ENCODE measurements at regions not wholly inside any gene's neighbourhood (a gene's known extent, or its start where the extent isn't known, plus 50 kb on each side); places are given as distances from the start of the nearest gene placed in this dataset.

DNA sequence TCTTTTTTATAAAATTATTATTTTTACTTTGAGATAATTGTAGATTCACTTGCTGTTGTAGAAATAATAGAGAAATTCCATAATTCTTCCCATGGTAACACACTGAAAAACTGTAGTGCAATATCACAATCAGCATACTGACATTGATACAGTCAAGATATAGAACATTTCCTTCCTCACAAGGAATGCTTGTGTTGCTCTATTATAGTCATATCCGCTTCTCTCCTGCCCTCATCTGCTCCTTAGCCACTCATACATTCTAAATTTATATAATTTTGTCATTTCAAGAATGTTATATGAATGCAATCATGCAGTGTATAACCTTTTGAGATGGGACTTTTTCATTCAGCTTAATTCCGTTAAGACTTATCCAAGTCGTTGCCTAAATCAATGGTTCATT, 320.2 kb downstream of the BARHL2 start:
- intact Hi-C loops (cut with DNase I; ENCODE audit: low total_unique reads) (no loop called here), in situ Hi-C loops (cut with MboI; ENCODE audit: low sequenced_read_pairs in 4 of 4) (no loop called here)
- ATAC-seq (no peak), DNase-seq (no peak)
- Histone ChIP-seq H3K4me3 (no peak overlapping the region), H3K27me3 (no peaks in the 10 kb centered on the region), H3K9me3 (no peaks in the 10 kb centered on the region), H3K27ac (no peak overlapping the region), H3K36me3 (no peaks in the 10 kb centered on the region), H3K4me1 (no peaks in the 10 kb centered on the region)
- TF ChIP-seq, protein P1, sequence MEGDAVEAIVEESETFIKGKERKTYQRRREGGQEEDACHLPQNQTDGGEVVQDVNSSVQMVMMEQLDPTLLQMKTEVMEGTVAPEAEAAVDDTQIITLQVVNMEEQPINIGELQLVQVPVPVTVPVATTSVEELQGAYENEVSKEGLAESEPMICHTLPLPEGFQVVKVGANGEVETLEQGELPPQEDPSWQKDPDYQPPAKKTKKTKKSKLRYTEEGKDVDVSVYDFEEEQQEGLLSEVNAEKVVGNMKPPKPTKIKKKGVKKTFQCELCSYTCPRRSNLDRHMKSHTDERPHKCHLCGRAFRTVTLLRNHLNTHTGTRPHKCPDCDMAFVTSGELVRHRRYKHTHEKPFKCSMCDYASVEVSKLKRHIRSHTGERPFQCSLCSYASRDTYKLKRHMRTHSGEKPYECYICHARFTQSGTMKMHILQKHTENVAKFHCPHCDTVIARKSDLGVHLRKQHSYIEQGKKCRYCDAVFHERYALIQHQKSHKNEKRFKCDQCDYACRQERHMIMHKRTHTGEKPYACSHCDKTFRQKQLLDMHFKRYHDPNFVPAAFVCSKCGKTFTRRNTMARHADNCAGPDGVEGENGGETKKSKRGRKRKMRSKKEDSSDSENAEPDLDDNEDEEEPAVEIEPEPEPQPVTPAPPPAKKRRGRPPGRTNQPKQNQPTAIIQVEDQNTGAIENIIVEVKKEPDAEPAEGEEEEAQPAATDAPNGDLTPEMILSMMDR (IDR thresholded peaks at IDR 0.05 in 4 of 5, conservative IDR thresholded peaks at IDR 0.05 in 1 of 5): no peak
- no peak for TF ChIP-seq POLR2A (IDR thresholded peaks at IDR 0.05)

DNA sequence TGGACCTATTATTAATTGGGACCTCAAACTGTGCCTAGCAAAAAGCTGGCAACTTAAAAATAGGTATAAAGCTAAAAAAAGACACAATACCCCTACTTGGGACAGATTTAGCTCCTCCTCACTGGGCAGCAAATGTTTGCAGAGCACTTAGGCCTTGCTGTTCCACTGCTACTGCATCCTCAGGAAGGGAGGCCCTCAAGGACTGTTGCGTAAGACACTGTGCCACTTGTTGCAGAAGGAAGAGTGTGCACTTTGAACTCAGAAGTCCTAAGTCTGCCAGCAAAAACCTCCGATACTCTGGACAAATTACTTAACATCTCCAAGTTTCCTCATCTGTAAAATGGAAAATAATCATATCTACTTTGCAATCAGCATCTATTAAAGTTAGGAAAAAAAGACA, 322.9 kb downstream of the BARHL2 start:
- H3K9me3 ChIP-seq: no peaks in the 10 kb centered on the region
- DNase-seq (no peak), ATAC-seq (no peak)
- H3K27me3 ChIP-seq: no peaks in the 10 kb centered on the region
- no peak overlapping the region for H3K27ac ChIP-seq
- no peaks in the 10 kb centered on the region for H3K4me1 ChIP-seq
- intact Hi-C loops (cut with DNase I; ENCODE audit: low total_unique reads): no loop called here
- H3K4me3 ChIP-seq: no peak overlapping the region
- no peaks in the 10 kb centered on the region for H3K36me3 ChIP-seq
- TF ChIP-seq, protein P1 (IDR thresholded peaks at IDR 0.05 in 4 of 5, conservative IDR thresholded peaks at IDR 0.05 in 1 of 5): no peak
- no peak for TF ChIP-seq POLR2A (IDR thresholded peaks at IDR 0.05)
- in situ Hi-C loops (cut with MboI; ENCODE audit: low sequenced_read_pairs in 4 of 4): no loop called here

DNA sequence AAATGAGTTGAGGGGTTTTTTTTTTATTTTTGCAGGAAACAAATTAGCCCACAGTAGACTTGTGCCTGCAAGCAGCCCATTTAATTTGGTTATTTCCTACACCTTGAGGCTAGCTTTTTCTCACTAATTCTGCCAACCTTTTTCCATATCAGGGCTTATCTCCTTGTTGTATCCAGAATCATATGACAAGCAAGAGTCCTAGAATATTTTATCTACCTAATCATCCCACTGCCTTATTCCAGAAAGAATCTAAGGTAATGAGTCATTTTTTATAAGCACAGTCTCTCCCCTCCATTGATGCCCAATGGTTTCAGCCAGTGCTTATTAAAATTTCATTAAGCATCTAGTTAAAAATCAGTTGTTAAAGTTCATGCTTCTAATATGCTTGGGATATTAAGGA, 324.1 kb downstream of the BARHL2 start:
- DNase-seq (no peak), ATAC-seq (no peak)
- no peaks in the 10 kb centered on the region for H3K4me1 ChIP-seq
- in situ Hi-C loops (cut with MboI; ENCODE audit: low sequenced_read_pairs in 4 of 4) (no loop called here), intact Hi-C loops (cut with DNase I; ENCODE audit: low total_unique reads) (no loop called here)
- no peaks in the 10 kb centered on the region for H3K36me3 ChIP-seq
- H3K27me3 ChIP-seq: no peaks in the 10 kb centered on the region
- no peak overlapping the region for H3K4me3 ChIP-seq
- H3K9me3 ChIP-seq: no peaks in the 10 kb centered on the region
- TF ChIP-seq, protein P1 (IDR thresholded peaks at IDR 0.05 in 4 of 5, conservative IDR thresholded peaks at IDR 0.05 in 1 of 5): no peak
- TF ChIP-seq POLR2A (IDR thresholded peaks at IDR 0.05): no peak
- H3K27ac ChIP-seq: no peak overlapping the region

DNA sequence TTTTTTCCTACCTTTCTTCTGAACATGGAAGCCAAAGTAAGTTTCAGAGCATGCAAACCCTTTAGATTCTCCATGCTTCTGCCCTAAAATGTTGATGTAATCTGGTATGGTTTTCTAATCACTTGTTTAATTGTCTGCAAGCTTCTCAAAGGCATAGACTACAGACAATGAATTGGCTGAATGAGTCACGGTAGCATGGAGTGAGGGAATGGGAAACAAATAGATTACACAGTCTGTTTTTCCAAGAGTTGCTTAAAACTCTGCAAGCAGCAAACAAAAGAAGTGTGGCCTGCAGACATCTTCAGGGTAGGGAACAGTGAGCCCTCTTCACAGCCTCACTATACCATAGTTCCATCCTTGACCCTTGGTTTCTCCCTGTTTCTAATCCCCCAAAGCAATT, 326.0 kb downstream of the BARHL2 start:
- no peak for DNase-seq
- in situ Hi-C loops (cut with MboI; ENCODE audit: low sequenced_read_pairs in 4 of 4) (no loop called here), intact Hi-C loops (cut with DNase I; ENCODE audit: low total_unique reads) (no loop called here)
- TF ChIP-seq, protein P1 (IDR thresholded peaks at IDR 0.05 in 4 of 5, conservative IDR thresholded peaks at IDR 0.05 in 1 of 5): no peak
- no peak for TF ChIP-seq POLR2A (IDR thresholded peaks at IDR 0.05)
- Histone ChIP-seq H3K4me3 (no peak overlapping the region), H3K9me3 (no peaks in the 10 kb centered on the region), H3K4me1 (peaks cover 0 to 10% of the 10 kb centered on the region in 2 donors), H3K27ac (no peak overlapping the region), H3K36me3 (no peaks in the 10 kb centered on the region), H3K27me3 (no peaks in the 10 kb centered on the region)
- no peak for ATAC-seq

DNA sequence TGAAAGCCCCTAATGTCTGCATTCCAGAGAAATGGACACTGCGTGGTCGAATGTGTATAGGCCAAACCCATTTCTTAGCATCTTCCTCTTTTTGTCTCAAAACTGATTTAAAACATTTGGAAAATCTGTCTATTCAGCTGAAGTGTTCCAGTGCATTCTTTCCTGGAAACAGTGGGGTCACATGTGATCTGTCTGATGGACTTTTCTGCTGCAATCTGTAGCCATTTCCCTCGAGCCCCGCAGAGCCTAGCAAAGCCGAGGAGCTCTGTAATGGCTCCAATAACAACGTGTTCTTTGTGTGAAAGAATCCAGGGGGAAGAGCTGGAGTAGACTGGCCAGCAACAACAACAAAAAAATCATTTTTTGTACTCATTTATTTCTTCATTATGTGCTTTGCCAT, 329.3 kb downstream of the BARHL2 start:
- in situ Hi-C loops (cut with MboI; ENCODE audit: low sequenced_read_pairs in 4 of 4) (no loop called here), intact Hi-C loops (cut with DNase I; ENCODE audit: low total_unique reads) (no loop called here)
- ATAC-seq (peak in 1 of 2 donors; percentile 36), DNase-seq (no peak)
- H3K27me3 ChIP-seq: no peaks in the 10 kb centered on the region
- H3K9me3 ChIP-seq: no peaks in the 10 kb centered on the region
- H3K4me1 ChIP-seq: peaks cover 0 to 10% of the 10 kb centered on the region in 2 donors
- no peak for TF ChIP-seq POLR2A (IDR thresholded peaks at IDR 0.05)
- TF ChIP-seq, protein P1 (IDR thresholded peaks at IDR 0.05 in 4 of 5, conservative IDR thresholded peaks at IDR 0.05 in 1 of 5): no peak
- H3K36me3 ChIP-seq: no peaks in the 10 kb centered on the region
- H3K4me3 ChIP-seq: no peak overlapping the region
- no peak overlapping the region for H3K27ac ChIP-seq
